ENCODE measurements at regions not wholly inside any gene's neighbourhood (a gene's known extent, or its start where the extent isn't known, plus 50 kb on each side); places are given as distances from the start of the nearest gene placed in this dataset.

DNA sequence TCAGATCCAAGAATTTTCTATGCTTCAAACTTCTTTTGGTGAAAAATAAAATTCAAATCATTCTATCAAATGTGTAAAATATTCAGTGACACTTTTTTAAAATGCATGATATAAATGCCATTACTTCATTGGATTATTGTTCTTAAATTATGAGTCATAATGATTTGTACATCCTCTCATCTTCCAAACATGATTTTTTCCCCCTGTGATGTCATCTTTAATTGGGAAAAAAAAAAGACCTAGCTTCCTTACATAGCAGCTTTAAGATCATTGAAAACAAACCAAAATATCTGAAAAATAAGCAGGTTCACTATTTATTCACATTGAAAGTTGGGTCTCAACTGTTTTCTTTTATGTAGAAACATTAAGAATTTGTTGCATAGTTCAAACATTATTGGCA, 1549.4 kb downstream of the LRRC4C start:
- Histone ChIP-seq H3K36me3 (ENCODE audit: control insufficient read depth, insufficient read depth, low read length) (no peaks in the 10 kb centered on the region), H3K9me3 (ENCODE audit: control insufficient read depth, low read length) (no peaks in the 10 kb centered on the region), H3K27me3 (ENCODE audit: control insufficient read depth, insufficient read depth, low read length, poor library complexity, severe bottlenecking) (no peaks in the 10 kb centered on the region), H3K9ac (ENCODE audit: extremely low read depth, low read length, poor library complexity, severe bottlenecking) (no peak overlapping the region), H3K4me1 (ENCODE audit: control insufficient read depth, insufficient read depth, low read length) (no peaks in the 10 kb centered on the region), H3K4me3 (ENCODE audit: low read length) (no peak overlapping the region), H3K27ac (ENCODE audit: low read depth, low read length) (no peak overlapping the region)
- no peaks in the 10 kb centered on the region for H3K36me3 Mint-ChIP-seq (ENCODE audit: low read depth)
- no peak overlapping the region for H3K4me3 Mint-ChIP-seq
- H3K4me1 Mint-ChIP-seq: no peaks in the 10 kb centered on the region
- no peak overlapping the region for H3K27ac Mint-ChIP-seq
- no peak for DNase-seq
- no peaks in the 10 kb centered on the region for H3K27me3 Mint-ChIP-seq (ENCODE audit: insufficient read depth)
- H3K9me3 Mint-ChIP-seq: no peaks in the 10 kb centered on the region
- TF ChIP-seq, protein P1, sequence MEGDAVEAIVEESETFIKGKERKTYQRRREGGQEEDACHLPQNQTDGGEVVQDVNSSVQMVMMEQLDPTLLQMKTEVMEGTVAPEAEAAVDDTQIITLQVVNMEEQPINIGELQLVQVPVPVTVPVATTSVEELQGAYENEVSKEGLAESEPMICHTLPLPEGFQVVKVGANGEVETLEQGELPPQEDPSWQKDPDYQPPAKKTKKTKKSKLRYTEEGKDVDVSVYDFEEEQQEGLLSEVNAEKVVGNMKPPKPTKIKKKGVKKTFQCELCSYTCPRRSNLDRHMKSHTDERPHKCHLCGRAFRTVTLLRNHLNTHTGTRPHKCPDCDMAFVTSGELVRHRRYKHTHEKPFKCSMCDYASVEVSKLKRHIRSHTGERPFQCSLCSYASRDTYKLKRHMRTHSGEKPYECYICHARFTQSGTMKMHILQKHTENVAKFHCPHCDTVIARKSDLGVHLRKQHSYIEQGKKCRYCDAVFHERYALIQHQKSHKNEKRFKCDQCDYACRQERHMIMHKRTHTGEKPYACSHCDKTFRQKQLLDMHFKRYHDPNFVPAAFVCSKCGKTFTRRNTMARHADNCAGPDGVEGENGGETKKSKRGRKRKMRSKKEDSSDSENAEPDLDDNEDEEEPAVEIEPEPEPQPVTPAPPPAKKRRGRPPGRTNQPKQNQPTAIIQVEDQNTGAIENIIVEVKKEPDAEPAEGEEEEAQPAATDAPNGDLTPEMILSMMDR (conservative IDR thresholded peaks at IDR 0.05): no peak

DNA sequence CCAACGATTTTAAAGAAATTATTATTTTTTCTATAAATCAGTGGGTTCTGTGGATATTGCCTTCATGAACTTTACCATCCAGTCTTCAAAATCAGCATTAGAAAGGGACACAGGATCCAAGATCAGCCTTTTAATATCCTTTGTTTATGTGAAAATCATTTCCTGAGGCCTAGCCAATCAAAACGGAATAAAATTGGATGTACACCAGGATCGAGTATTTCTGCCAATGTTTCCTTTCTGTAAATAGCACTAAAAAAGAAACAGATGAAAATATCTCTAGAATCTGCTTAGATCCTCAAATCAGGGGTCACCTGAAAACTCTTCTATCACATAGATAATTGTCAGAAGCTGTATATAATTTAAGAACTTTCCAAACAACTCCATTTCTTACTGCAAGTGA, 1598.5 kb downstream of the LRRC4C start:
- H3K9me3 Mint-ChIP-seq: peaks cover 5% of the 10 kb centered on the region
- no peaks in the 10 kb centered on the region for H3K36me3 Mint-ChIP-seq (ENCODE audit: low read depth)
- H3K27ac ChIP-seq (ENCODE audit: low read depth, low read length): no peak overlapping the region
- no peak overlapping the region for H3K27ac Mint-ChIP-seq
- TF ChIP-seq, protein P1 (conservative IDR thresholded peaks at IDR 0.05): no peak
- no peak overlapping the region for H3K9ac ChIP-seq (ENCODE audit: extremely low read depth, low read length, poor library complexity, severe bottlenecking)
- 96 to 100% methylated on average over 2 of the region's 3 CpGs for WGBS, 2 experiments (ENCODE audit: insufficient coverage in 1 of 2, insufficient read length in 1 of 2)
- DNase-seq: no peak
- H3K4me1 Mint-ChIP-seq: peaks cover 14% of the 10 kb centered on the region
- no peaks in the 10 kb centered on the region for H3K4me1 ChIP-seq (ENCODE audit: control insufficient read depth, insufficient read depth, low read length)
- H3K9me3 ChIP-seq (ENCODE audit: control insufficient read depth, low read length): peaks cover 5% of the 10 kb centered on the region
- no peak overlapping the region for H3K4me3 Mint-ChIP-seq
- no peaks in the 10 kb centered on the region for H3K36me3 ChIP-seq (ENCODE audit: control insufficient read depth, insufficient read depth, low read length)
- no peak overlapping the region for H3K4me3 ChIP-seq (ENCODE audit: low read length)
- H3K27me3 ChIP-seq (ENCODE audit: control insufficient read depth, insufficient read depth, low read length, poor library complexity, severe bottlenecking): no peaks in the 10 kb centered on the region
- H3K27me3 Mint-ChIP-seq (ENCODE audit: insufficient read depth): no peaks in the 10 kb centered on the region

DNA sequence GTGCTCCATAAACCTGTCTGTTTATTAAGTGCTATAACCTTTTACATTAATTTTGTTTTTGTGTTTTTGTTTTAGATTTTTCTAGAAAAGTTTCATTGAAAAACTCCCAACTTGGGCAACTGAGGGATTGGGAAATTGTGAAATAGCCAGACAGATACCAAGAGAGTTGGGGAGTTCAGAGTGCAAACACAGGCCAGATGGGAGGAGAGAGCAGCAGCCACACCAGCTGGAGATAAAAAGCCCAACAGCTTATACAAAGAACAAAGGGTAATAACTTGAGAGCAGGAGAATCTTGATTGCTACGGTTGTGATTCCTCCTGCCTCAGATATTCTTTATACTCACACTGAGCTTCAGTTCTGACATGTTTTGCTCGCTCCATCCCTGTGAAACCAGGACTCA, 1642.2 kb downstream of the LRRC4C start:
- Histone ChIP-seq H3K9ac (ENCODE audit: extremely low read depth, low read length, poor library complexity, severe bottlenecking) (no peak overlapping the region), H3K9me3 (ENCODE audit: control insufficient read depth, low read length) (peaks cover 14% of the 10 kb centered on the region), H3K36me3 (ENCODE audit: control insufficient read depth, insufficient read depth, low read length) (no peaks in the 10 kb centered on the region), H3K4me3 (ENCODE audit: low read length) (no peak overlapping the region), H3K27me3 (ENCODE audit: control insufficient read depth, insufficient read depth, low read length, poor library complexity, severe bottlenecking) (no peaks in the 10 kb centered on the region), H3K4me1 (ENCODE audit: control insufficient read depth, insufficient read depth, low read length) (no peaks in the 10 kb centered on the region), H3K27ac (ENCODE audit: low read depth, low read length) (no peak overlapping the region)
- no peaks in the 10 kb centered on the region for H3K36me3 Mint-ChIP-seq (ENCODE audit: low read depth)
- no peak overlapping the region for H3K4me3 Mint-ChIP-seq
- H3K27me3 Mint-ChIP-seq (ENCODE audit: insufficient read depth): no peaks in the 10 kb centered on the region
- peaks cover 31% of the 10 kb centered on the region for H3K9me3 Mint-ChIP-seq
- peaks cover 4% of the 10 kb centered on the region for H3K4me1 Mint-ChIP-seq
- WGBS, 2 experiments (ENCODE audit: insufficient coverage in 1 of 2, insufficient read length in 1 of 2): 55 to 58% methylated on average over 1 to 2 of the region's 2 CpGs
- no peak for DNase-seq
- no peak overlapping the region for H3K27ac Mint-ChIP-seq
- TF ChIP-seq, protein P1 (conservative IDR thresholded peaks at IDR 0.05): no peak

All from endodermal cell (in vitro differentiated cells).